GM18870 (cell line): ENCODE measurements at regions not wholly inside any gene's neighbourhood (a gene's known extent, or its start where the extent isn't known, plus 50 kb on each side); places are given as distances from the start of the nearest gene placed in this dataset.
A peak's percentile ranks its signal among the peaks of the same experiment; 100 is the strongest.

Experiments used
- ATAC-seq: cut with Tn5 transposase; IDR thresholded peaks from one replicate; pipeline ENCODE4 v1.9.1; 2021; ENCODE audit warnings: moderate library complexity; ENCODE audit not compliant: unreplicated experiment

GRCh38 chr4:54359919-54360650 lies 131.0 kb downstream of the PDGFRA start:
- peak; percentile 58 for ATAC-seq

GRCh38 chr4:54363037-54363436 lies 133.9 kb downstream of the PDGFRA start:
- no peak for ATAC-seq

- no peak for ATAC-seq
Measured at GRCh38 chr4:54365691-54366090, 136.6 kb downstream of the PDGFRA start.

- ATAC-seq, result no peak
Measured at GRCh38 chr4:54367059-54367458, 138.0 kb downstream of the PDGFRA start.

GRCh38 chr4:54368281-54369265 lies 139.5 kb downstream of the PDGFRA start:
- no peak for ATAC-seq

GRCh38 chr4:54371173-54371572 lies 142.1 kb downstream of the PDGFRA start:
- ATAC-seq, result no peak

GRCh38 chr4:54372951-54373350 lies 143.9 kb downstream of the PDGFRA start:
- no peak for ATAC-seq

- ATAC-seq, result no peak
Measured at GRCh38 chr4:54373718-54374210, 144.7 kb downstream of the PDGFRA start.

GRCh38 chr4:54378461-54378860 lies 149.4 kb downstream of the PDGFRA start:
- no peak for ATAC-seq

- ATAC-seq, result no peak
Measured at GRCh38 chr4:54384152-54384551, 155.1 kb downstream of the PDGFRA start.

- no peak for ATAC-seq
Measured at GRCh38 chr4:54384563-54384962, 155.5 kb downstream of the PDGFRA start.

GRCh38 chr4:54386042-54386669 lies 157.1 kb downstream of the PDGFRA start:
- no peak for ATAC-seq

- ATAC-seq, result no peak
Measured at GRCh38 chr4:54386693-54387092, 157.6 kb downstream of the PDGFRA start.

- no peak for ATAC-seq
Measured at GRCh38 chr4:54390670-54391069, 161.6 kb downstream of the PDGFRA start.

- no peak for ATAC-seq
Measured at GRCh38 chr4:54391104-54391503, 162.0 kb downstream of the PDGFRA start.

GRCh38 chr4:54392479-54392878 lies 163.4 kb downstream of the PDGFRA start:
- no peak for ATAC-seq

- no peak for ATAC-seq
Measured at GRCh38 chr4:54393243-54393642, 164.2 kb downstream of the PDGFRA start.

GRCh38 chr4:54395013-54395527 lies 166.0 kb downstream of the PDGFRA start:
- no peak for ATAC-seq

GRCh38 chr4:54400188-54400587 lies 171.1 kb downstream of the PDGFRA start:
- ATAC-seq, result no peak

- no peak for ATAC-seq
Measured at GRCh38 chr4:54400802-54401201, 171.7 kb downstream of the PDGFRA start.

- ATAC-seq, result no peak
Measured at GRCh38 chr4:54402880-54403480, 173.9 kb downstream of the PDGFRA start.
